Mesothelial cell of epicardium (in vitro differentiated cells): ENCODE measurements at regions not wholly inside any gene's neighbourhood (a gene's known extent, or its start where the extent isn't known, plus 50 kb on each side); places are given as distances from the start of the nearest gene placed in this dataset.

ENCODE experiments used
- DNase-seq, 2 experiments: peaks; one replicate each; pipeline ENCODE4 v3.0.0; 2021; ENCODE audit warnings: low spot score in 2 of 2; ENCODE audit not compliant: unreplicated experiment in 2 of 2
- H3K27ac Mint-ChIP-seq: 2 replicates; pipeline ENCODE4 v1.8.0; 2021; ENCODE audit warnings: mixed read lengths
- H3K27me3 Mint-ChIP-seq: 2 replicates; pipeline ENCODE4 v1.8.0; 2021; ENCODE audit warnings: low read depth, mixed read lengths
- H3K36me3 Mint-ChIP-seq: 2 replicates; pipeline ENCODE4 v1.8.0; 2021; ENCODE audit warnings: mixed read lengths
- H3K4me1 Mint-ChIP-seq: 2 replicates; pipeline ENCODE4 v1.8.0; 2021; ENCODE audit warnings: mixed read lengths
- H3K4me3 Mint-ChIP-seq: 2 replicates; pipeline ENCODE4 v1.8.0; 2021; ENCODE audit warnings: mild to moderate bottlenecking, moderate library complexity, mixed read lengths
- H3K9me3 Mint-ChIP-seq: 2 replicates; pipeline ENCODE4 v1.8.0; 2021; ENCODE audit warnings: mixed read lengths
- CTCF ChIP-seq: fragments of 200-600 bp; sonication (generic); IDR thresholded peaks from one replicate; pipeline ENCODE4 v1.5.0; 2021; ENCODE audit warnings: antibody characterized with exemption; ENCODE audit not compliant: unreplicated experiment

GRCh38 chr13:109678459-109678858 is 107.9 kb downstream of the IRS2 start:
- no peak overlapping the region for H3K4me3 Mint-ChIP-seq
- no peak for DNase-seq
- H3K27ac Mint-ChIP-seq: no peak overlapping the region
- no peaks in the 10 kb centered on the region for H3K4me1 Mint-ChIP-seq
- H3K36me3 Mint-ChIP-seq: no peaks in the 10 kb centered on the region
- H3K27me3 Mint-ChIP-seq: peaks cover 15% of the 10 kb centered on the region
- TF ChIP-seq CTCF: no peak
- H3K9me3 Mint-ChIP-seq: no peaks in the 10 kb centered on the region

GRCh38 chr13:109677206-109677605 is 109.2 kb downstream of the IRS2 start:
- Mint-ChIP-seq H3K27me3 (peaks cover 4% of the 10 kb centered on the region), H3K4me3 (no peak overlapping the region), H3K27ac (no peak overlapping the region), H3K9me3 (no peaks in the 10 kb centered on the region), H3K36me3 (no peaks in the 10 kb centered on the region), H3K4me1 (no peaks in the 10 kb centered on the region)
- no peak for TF ChIP-seq CTCF
- DNase-seq: no peak

GRCh38 chr13:109673477-109673876 is 112.9 kb downstream of the IRS2 start:
- no peaks in the 10 kb centered on the region for H3K9me3 Mint-ChIP-seq
- peaks cover 9% of the 10 kb centered on the region for H3K4me1 Mint-ChIP-seq
- no peaks in the 10 kb centered on the region for H3K27me3 Mint-ChIP-seq

GRCh38 chr13:109672545-109672944 is 113.8 kb downstream of the IRS2 start:
- H3K4me3 Mint-ChIP-seq: no peak overlapping the region
- no peaks in the 10 kb centered on the region for H3K27me3 Mint-ChIP-seq
- no peaks in the 10 kb centered on the region for H3K36me3 Mint-ChIP-seq
- H3K27ac Mint-ChIP-seq: no peak overlapping the region
- no peaks in the 10 kb centered on the region for H3K9me3 Mint-ChIP-seq
- peaks cover 16% of the 10 kb centered on the region for H3K4me1 Mint-ChIP-seq
- no peak for TF ChIP-seq CTCF
- DNase-seq: no peak

More at GRCh38 chr13:109673477-109673876, 112.9 kb downstream of the IRS2 start:
- Mint-ChIP-seq H3K4me3 (no peak overlapping the region), H3K27ac (no peak overlapping the region), H3K36me3 (no peaks in the 10 kb centered on the region)
- no peak for TF ChIP-seq CTCF
- DNase-seq: no peak

- H3K4me3 Mint-ChIP-seq: no peak overlapping the region
- TF ChIP-seq CTCF: no peak
- peaks cover 21% of the 10 kb centered on the region for H3K4me1 Mint-ChIP-seq
- H3K27me3 Mint-ChIP-seq: no peaks in the 10 kb centered on the region
- H3K27ac Mint-ChIP-seq: no peak overlapping the region
- no peak for DNase-seq
- H3K9me3 Mint-ChIP-seq: no peaks in the 10 kb centered on the region
- no peaks in the 10 kb centered on the region for H3K36me3 Mint-ChIP-seq
These were observed 114.5 kb downstream of the IRS2 start for GRCh38 chr13:109671919-109672318.

- no peaks in the 10 kb centered on the region for H3K27me3 Mint-ChIP-seq
- H3K4me1 Mint-ChIP-seq: peaks cover 22% of the 10 kb centered on the region
- no peak for DNase-seq
- no peak for TF ChIP-seq CTCF
- no peaks in the 10 kb centered on the region for H3K9me3 Mint-ChIP-seq
- no peak overlapping the region for H3K27ac Mint-ChIP-seq
- no peak overlapping the region for H3K4me3 Mint-ChIP-seq
- no peaks in the 10 kb centered on the region for H3K36me3 Mint-ChIP-seq
These were observed 115.6 kb downstream of the IRS2 start for GRCh38 chr13:109670776-109671175.
